ENCODE measurements at regions not wholly inside any gene's neighbourhood (a gene's known extent, or its start where the extent isn't known, plus 50 kb on each side); places are given as distances from the start of the nearest gene placed in this dataset.

- no peak overlapping the region for H3K27ac ChIP-seq (ENCODE audit: extremely low read depth, low read depth, low read length)
- ATAC-seq (no peak), FAIRE-seq (no peak), DNase-seq (ENCODE audit: extremely low read depth in 1 of 4, low spot score in 3 of 4) (no peak)
- H3K79me2 ChIP-seq (ENCODE audit: control insufficient read depth, insufficient read depth, low read length) = no peaks in the 10 kb centered on the region
- 2% methylated on average over 4 of the region's 4 CpGs for WGBS (ENCODE audit: insufficient coverage, low coverage, missing lambda C conversion rate)
- no peaks in the 10 kb centered on the region for H3K9me3 ChIP-seq (replicated peaks; ENCODE audit: control insufficient read depth, insufficient read depth, low read depth, low read length)
- H3K9ac ChIP-seq (ENCODE audit: insufficient read depth in 1 of 2, low read depth in 2 of 2, low read length in 2 of 2) = no peak overlapping the region
- no peak overlapping the region for H3K4me3 ChIP-seq
- POLR2A ChIA-PET = no interaction called here
- no peaks in the 10 kb centered on the region for H3K36me3 ChIP-seq (ENCODE audit: control insufficient read depth, insufficient read depth, low read length)
- H3K9me1 ChIP-seq (ENCODE audit: control insufficient read depth, insufficient read depth, low read length) = no peaks in the 10 kb centered on the region
- H4K20me1 ChIP-seq (replicated peaks; ENCODE audit: control insufficient read depth, insufficient read depth, low read length) = no peaks in the 10 kb centered on the region
- no TSS peak for BruUV-seq (replicated peaks)
- H3K27me3 ChIP-seq (ENCODE audit: control insufficient read depth in 2 of 2, insufficient read depth in 2 of 2, low read length in 2 of 2) = no peaks in the 10 kb centered on the region
- no peaks in the 10 kb centered on the region for H3K4me1 ChIP-seq (replicated peaks in 1 of 2; ENCODE audit: control insufficient read depth in 2 of 2, insufficient read depth in 2 of 2, low read length in 2 of 2)
- intact Hi-C loops (cut with micrococcal nuclease) = no loop called here
- CTCF ChIA-PET (ENCODE audit: low intra/inter-chr PET ratio) = no interaction called here
- in situ Hi-C loops (cut with MboI) = no loop called here
- no peak overlapping the region for H2AFZ ChIP-seq (ENCODE audit: low read depth, low read length)
- no peak overlapping the region for H3K4me2 ChIP-seq (ENCODE audit: insufficient read depth, low read length)
- no peak for TF ChIP-seq KLF1 (tag; IDR thresholded peaks at IDR 0.05)
- TF ChIP-seq BACH1 (tag; IDR thresholded peaks at IDR 0.05) = no peak
- TF ChIP-seq TEAD2 (tag; IDR thresholded peaks at IDR 0.05) = no peak
- TF ChIP-seq NR0B1 (IDR thresholded peaks at IDR 0.05; ENCODE audit: partially characterized antibody) = no peak
- TF ChIP-seq ZBTB11 (CRISPR knock-in tag; IDR thresholded peaks at IDR 0.05) = no peak
- TF ChIP-seq RHOXF2B (CRISPR knock-in tag; conservative IDR thresholded peaks at IDR 0.05) = no peak
- TF ChIP-seq POLR3A (IDR thresholded peaks at IDR 0.05; ENCODE audit: borderline replicate concordance, extremely low read depth, insufficient read depth, insufficient read length) = no peak
- TF ChIP-seq U2AF1 (optimal IDR thresholded peaks at IDR 0.05; ENCODE audit: low read depth, low read length) = no peak
- no peak for TF ChIP-seq AFF1 (IDR thresholded peaks at IDR 0.05; ENCODE audit: low read depth in 1 of 2, partially characterized antibody in 2 of 2)
- TF ChIP-seq GATAD2A (IDR thresholded peaks at IDR 0.05) = no peak
- TF ChIP-seq ZC3H8 (IDR thresholded peaks at IDR 0.05) = no peak
- TF ChIP-seq MIER1 (IDR thresholded peaks at IDR 0.05; ENCODE audit: low read depth) = no peak
- TF ChIP-seq TSC22D4 (tag; IDR thresholded peaks at IDR 0.05) = no peak
- TF ChIP-seq NFYB (IDR thresholded peaks at IDR 0.05; ENCODE audit: extremely low read depth, insufficient read length) = no peak
Observed at GRCh38 chr3:90011596-90011995, 904.2 kb downstream of the EPHA3 start.
